ENCODE measurements at regions not wholly inside any gene's neighbourhood (a gene's known extent, or its start where the extent isn't known, plus 50 kb on each side); places are given as distances from the start of the nearest gene placed in this dataset.
A peak's percentile ranks its signal among the peaks of the same experiment; 100 is the strongest.

- TF ChIP-seq ZNF430 (CRISPR knock-in tag; IDR thresholded peaks at IDR 0.05) (no peak; the same call in 1 of the 2 replicates), E2F1 (CRISPR knock-in tag; IDR thresholded peaks at IDR 0.05) (peak; percentile 68), RFX3 (CRISPR knock-in tag; IDR thresholded peaks at IDR 0.05) (no peak), HOXD1 (CRISPR knock-in tag; IDR thresholded peaks at IDR 0.05) (0 out of 2 replicates have a peak, but pooled peaks have one; percentile 35), ESRRA (CRISPR knock-in tag; IDR thresholded peaks at IDR 0.05; ENCODE audit: low read depth) (peak; percentile 67; the same call in 1 of the 2 replicates), ZSCAN31 (CRISPR knock-in tag; IDR thresholded peaks at IDR 0.05; ENCODE audit: low read depth) (peak; percentile 93; the same call in 1 of the 2 replicates), ZNF747 (CRISPR knock-in tag; IDR thresholded peaks at IDR 0.05; ENCODE audit: borderline replicate concordance) (peak; percentile 94), NCOA2 (CRISPR knock-in tag; IDR thresholded peaks at IDR 0.05) (peak; percentile 69; the same call in 1 of the 2 replicates)
- TF ChIP-seq, protein P1, sequence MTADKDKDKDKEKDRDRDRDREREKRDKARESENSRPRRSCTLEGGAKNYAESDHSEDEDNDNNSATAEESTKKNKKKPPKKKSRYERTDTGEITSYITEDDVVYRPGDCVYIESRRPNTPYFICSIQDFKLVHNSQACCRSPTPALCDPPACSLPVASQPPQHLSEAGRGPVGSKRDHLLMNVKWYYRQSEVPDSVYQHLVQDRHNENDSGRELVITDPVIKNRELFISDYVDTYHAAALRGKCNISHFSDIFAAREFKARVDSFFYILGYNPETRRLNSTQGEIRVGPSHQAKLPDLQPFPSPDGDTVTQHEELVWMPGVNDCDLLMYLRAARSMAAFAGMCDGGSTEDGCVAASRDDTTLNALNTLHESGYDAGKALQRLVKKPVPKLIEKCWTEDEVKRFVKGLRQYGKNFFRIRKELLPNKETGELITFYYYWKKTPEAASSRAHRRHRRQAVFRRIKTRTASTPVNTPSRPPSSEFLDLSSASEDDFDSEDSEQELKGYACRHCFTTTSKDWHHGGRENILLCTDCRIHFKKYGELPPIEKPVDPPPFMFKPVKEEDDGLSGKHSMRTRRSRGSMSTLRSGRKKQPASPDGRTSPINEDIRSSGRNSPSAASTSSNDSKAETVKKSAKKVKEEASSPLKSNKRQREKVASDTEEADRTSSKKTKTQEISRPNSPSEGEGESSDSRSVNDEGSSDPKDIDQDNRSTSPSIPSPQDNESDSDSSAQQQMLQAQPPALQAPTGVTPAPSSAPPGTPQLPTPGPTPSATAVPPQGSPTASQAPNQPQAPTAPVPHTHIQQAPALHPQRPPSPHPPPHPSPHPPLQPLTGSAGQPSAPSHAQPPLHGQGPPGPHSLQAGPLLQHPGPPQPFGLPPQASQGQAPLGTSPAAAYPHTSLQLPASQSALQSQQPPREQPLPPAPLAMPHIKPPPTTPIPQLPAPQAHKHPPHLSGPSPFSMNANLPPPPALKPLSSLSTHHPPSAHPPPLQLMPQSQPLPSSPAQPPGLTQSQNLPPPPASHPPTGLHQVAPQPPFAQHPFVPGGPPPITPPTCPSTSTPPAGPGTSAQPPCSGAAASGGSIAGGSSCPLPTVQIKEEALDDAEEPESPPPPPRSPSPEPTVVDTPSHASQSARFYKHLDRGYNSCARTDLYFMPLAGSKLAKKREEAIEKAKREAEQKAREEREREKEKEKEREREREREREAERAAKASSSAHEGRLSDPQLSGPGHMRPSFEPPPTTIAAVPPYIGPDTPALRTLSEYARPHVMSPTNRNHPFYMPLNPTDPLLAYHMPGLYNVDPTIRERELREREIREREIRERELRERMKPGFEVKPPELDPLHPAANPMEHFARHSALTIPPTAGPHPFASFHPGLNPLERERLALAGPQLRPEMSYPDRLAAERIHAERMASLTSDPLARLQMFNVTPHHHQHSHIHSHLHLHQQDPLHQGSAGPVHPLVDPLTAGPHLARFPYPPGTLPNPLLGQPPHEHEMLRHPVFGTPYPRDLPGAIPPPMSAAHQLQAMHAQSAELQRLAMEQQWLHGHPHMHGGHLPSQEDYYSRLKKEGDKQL (CRISPR knock-in tag; IDR thresholded peaks at IDR 0.05; ENCODE audit: low read depth) = peak; percentile 69
- TF ChIP-seq, protein P2, sequence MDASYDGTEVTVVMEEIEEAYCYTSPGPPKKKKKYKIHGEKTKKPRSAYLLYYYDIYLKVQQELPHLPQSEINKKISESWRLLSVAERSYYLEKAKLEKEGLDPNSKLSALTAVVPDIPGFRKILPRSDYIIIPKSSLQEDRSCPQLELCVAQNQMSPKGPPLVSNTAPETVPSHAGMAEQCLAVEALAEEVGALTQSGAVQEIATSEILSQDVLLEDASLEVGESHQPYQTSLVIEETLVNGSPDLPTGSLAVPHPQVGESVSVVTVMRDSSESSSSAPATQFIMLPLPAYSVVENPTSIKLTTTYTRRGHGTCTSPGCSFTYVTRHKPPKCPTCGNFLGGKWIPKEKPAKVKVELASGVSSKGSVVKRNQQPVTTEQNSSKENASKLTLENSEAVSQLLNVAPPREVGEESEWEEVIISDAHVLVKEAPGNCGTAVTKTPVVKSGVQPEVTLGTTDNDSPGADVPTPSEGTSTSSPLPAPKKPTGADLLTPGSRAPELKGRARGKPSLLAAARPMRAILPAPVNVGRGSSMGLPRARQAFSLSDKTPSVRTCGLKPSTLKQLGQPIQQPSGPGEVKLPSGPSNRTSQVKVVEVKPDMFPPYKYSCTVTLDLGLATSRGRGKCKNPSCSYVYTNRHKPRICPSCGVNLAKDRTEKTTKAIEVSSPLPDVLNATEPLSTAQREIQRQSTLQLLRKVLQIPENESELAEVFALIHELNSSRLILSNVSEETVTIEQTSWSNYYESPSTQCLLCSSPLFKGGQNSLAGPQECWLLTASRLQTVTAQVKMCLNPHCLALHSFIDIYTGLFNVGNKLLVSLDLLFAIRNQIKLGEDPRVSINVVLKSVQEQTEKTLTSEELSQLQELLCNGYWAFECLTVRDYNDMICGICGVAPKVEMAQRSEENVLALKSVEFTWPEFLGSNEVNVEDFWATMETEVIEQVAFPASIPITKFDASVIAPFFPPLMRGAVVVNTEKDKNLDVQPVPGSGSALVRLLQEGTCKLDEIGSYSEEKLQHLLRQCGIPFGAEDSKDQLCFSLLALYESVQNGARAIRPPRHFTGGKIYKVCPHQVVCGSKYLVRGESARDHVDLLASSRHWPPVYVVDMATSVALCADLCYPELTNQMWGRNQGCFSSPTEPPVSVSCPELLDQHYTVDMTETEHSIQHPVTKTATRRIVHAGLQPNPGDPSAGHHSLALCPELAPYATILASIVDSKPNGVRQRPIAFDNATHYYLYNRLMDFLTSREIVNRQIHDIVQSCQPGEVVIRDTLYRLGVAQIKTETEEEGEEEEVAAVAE (CRISPR knock-in tag; IDR thresholded peaks at IDR 0.05; ENCODE audit: borderline replicate concordance) = no peak; the same call in 1 of the 2 replicates
Measured at GRCh38 chr17:77372444-77373298, 231.9 kb downstream of the SEC14L1 start (continued).

Measured in HepG2 (cell line).